ENCODE measurements at regions not wholly inside any gene's neighbourhood (a gene's known extent, or its start where the extent isn't known, plus 50 kb on each side); places are given as distances from the start of the nearest gene placed in this dataset.

DNA sequence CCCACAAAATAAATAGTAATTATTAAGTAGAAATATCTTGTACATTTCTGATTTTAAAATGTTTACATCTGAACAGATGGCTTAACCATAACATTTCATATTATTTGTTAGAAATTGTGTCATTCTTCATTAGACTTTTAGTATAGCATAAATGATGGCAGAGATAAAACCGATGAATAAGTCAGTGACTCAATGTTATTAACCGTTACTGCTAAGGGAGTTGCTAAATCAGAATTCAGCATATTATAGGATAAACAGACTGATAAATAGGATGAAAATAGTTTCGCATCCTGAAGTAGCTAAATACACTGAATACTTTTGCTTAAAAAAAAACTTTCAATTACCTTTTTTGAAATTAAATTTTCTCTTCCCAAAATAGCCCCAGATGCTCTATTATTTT is 610.6 kb upstream of the ZP4 start:
- DNase-seq, result no peak

DNA sequence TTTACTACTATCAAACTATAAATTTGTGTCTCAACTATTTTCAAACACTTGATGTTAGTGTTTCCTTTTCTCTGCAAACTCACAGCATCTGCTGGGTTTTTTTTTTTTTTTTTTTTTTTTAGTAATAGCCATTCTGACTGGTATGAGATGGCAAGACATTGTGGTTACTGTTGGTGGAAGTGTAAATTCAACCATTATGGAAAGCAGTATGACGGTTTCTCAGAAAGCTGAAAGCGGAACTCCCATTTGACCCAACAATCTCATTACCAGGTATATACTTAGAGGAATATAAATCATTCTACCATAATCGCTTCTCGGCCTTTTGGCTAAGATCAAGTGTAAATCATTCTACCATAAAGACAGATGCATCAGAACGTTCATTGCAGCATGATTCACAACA is 608.3 kb upstream of the ZP4 start:
- DNase-seq, result no peak

DNA sequence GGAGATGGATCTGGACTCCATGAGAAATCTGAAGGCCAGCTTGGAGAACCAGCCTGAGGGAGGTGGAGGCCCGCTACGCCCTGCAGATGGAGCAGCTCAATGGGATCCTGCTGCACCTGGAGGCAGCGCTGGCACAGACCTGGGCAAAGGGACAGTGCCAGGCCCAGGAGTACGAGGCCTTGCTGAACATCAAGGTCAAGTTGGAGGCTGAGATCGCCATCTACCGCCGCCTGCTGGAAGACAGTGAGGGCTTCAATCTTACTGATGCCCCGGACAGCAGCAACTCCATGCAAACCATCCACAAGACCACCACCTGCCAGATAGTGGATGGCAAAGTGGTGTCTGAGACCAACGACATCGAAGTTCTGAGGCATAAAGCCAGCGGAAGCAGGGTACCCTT is 601.5 kb upstream of the ZP4 start:
- DNase-seq, result no peak

DNA sequence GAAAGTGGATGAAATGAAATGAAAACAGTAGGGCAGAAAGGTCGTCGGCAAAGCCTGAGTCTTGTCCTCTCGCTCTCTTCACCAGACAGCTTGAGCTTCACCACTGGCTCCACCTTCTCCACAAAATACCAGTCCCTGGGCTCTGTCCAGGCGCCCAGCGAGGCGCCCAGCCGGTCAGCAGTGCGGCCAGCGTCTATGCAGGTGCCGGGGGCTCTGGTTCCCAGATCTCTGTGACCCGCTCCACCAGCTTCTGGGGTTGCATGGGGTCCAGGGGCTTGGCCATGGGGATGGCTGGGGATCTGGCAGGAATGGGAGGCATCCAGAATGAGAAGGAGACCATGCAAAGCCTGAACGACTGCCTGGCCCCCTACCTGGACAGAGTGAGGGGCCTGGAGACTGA is 600.5 kb upstream of the ZP4 start:
- no peak for DNase-seq

DNA sequence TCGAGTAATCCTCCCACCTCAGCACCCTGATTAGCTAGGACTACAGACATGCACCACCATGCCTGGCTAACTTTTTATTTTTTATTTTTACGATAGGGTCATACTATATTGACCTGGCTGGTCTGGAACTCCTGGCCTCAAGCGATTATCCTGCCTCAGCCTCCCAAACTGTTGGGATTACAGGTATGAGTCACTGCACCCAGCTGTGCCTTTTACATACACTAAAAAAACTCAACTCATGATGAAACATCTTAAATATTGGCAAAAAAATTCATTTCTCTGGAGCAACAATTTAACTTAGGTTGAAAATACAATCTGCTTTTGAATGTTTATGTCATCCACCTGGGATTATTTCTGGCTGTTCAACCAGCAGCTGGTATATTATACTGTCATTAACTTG is 598.3 kb upstream of the ZP4 start:
- no peak for DNase-seq

DNA sequence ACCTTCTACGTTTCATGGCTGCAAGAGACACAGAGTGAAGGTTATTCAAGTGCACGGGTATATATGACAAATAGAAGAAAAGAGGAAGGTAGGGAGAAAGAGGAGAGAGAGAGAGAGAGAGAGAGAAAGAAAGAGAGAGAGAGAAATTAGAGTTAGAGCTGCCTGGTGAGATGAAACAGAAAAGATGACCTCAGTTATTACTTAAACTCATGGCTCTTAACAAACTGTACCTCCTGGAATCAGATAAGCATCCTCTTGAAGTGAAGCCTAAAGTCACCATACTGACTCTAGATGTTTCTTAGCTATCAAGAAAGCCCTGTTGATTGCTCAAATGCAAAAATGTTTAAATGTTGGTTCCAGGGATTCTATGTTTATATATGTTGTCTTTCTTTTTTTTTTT is 597.7 kb upstream of the ZP4 start:
- DNase-seq, result no peak

DNA sequence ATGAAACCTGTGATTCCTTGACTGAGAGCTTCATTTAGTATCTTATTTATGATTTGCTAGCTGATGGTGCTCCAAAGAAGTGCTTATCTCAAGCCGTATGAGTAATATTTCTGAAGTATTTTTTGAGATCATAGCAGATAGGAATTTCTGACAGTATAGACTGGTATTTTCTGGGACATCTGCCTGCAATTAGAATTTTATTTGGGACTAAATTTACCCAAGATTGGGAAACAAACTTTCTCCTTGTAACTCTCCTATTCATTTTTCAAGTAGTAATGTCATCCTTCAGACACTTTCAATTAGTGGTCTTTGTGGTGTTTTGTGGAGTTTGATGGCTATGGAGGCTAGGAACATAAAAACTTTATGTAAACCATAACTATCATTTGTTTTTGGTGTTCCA is 597.2 kb upstream of the ZP4 start:
- no peak for DNase-seq

DNA sequence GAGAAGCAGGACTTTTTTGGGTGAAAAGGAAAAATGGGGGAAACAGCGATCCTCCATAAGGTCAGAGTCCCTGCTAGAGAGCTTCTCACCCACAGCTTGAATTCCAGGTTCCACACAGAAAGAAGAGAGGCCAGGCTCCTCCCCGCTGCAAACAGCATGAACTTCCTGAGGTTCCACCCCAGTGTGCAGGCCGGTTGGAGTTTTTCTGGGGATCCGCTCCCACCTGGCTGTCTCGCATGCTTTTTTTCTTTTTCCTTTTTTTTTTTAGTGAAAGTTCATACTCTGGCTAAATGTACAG is 595.1 kb upstream of the ZP4 start:
- DNase-seq, result no peak

DNA sequence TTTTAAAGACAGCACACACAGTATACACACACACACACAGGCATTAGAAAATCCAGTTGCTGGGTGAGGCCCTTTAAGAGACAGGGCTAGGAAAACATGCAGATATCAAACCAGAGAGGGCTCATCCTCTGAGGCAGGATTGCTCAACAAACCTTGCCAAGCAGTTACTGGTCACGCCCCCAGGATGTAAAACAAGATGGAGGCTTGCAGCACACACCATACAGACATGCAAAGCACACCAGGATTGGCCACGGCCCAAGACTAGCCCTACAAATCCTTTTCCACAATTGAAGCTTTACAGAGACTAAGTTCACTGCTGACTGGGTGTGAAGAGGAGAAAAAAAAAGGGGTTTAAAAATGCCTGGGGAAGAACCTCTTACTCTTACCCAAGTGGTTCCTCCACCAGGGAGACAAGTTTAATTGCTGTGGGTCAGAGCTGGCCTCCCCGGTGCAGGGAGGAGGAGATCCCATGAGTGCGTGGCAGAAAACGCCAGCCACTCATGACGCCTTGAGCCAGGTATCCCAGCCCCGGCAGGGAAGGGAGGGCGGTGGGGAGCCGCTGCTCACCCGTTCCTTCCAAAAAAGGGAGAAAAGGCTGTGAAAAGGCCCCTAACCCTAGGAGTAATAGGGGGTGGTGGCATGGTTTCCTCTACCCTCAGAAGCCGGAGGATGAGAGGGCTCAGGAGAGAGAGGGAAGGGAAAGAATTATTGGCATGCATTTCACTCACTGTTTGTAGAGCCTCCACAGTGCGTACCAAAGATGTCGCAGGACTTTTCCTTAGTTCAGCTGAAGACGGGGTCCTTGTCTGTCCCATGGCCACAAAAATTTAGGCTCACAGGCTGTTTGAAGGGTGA is 594.6 kb upstream of the ZP4 start:
- DNase-seq, result no peak

DNA sequence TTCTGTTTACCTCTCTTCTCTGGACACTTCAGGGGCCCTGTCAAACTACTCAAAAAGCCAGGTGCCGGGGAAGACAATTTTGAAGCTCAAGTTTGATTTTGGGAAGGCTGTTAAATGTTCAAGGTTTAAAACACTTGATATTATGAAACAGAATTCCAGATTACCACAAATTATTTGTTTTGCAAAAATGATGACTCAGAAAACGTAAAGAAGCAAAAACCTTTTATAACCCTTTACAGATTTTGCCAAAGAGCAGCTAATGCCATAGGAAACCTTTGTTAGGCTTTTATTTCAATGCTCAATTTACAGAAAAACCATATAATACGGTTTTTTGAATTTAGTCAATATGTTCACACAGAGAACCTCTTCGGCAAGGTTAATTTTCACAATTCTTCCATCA is 593.4 kb upstream of the ZP4 start:
- DNase-seq, result no peak

DNA sequence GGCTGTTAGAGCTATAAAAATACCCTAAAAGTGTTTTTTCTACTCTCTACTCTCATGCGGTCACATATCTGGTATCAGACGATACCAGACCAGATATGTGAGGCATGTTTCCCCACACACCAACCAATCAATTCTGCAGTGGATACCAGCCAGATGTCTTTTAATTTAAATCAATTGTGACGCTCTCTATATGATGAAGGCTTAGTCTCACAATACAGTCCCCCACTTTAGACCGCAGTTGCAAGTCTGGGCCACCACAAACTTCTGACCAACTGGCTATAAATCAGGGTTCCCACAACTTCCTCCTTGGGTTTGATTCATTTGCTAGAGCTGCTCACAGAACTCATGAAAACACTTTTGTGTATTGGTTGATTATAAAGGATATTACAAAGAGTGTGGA is 586.1 kb upstream of the ZP4 start:
- peak; percentile 2 for DNase-seq

DNA sequence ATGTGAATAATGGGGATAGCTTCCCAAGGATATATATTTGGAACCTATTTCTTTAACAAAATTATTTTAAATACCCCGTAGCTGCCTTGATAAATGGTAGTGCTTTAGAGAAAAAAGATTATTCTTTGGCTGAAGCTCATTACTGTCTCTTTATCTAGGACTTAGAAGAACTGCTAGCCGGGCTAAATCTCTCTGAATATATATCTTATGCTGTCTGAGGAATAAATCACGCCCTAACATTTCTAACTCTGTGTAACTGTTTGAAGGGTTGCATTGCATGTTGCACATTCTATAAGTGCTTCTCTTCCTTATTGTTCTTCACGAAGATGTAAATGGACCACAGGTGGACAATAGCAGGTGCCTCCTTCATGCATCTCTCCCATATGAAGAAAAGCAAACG is 585.0 kb upstream of the ZP4 start:
- DNase-seq, result no peak

DNA sequence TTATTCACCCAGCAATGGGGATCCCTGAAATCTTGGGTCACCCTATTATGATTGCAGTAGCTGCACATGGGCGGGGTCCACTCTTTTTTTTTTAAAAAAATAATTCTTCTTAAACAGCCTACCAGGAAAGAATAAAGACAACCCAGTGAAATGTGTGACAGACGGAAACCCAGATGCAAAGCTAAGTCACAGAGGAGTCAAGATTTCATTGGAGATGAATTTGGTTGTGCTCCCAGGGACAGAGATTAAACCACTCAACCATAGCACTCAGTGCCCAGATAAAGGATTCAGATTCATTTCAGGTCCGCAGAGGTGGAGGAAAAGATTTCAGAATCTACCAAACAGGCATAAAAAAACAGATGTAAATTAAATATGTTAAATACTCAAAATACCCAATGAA is 583.5 kb upstream of the ZP4 start:
- DNase-seq, result no peak

DNA sequence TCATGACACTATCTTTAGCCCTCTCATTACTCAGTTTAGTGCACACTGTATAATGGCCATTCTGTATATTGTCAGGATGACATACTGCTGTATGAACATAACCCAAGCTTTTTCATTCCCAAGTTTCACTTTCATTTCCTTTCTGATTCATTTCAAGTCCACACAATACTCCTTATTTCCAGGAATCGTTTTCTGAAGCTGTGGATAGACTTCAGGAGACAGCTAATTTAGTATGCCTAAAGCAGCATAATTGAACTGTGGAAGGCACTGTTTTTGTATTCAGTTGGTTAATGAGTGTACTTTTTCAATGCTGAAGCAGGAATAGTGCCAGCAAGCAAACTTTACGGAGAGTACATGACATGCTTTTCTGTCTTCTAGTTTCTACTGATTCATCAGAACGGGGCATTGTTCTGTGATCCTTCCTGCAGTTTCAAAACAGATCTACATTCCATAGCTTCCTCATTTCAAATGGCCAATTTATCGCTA is 578.5 kb upstream of the ZP4 start:
- DNase-seq, result no peak

DNA sequence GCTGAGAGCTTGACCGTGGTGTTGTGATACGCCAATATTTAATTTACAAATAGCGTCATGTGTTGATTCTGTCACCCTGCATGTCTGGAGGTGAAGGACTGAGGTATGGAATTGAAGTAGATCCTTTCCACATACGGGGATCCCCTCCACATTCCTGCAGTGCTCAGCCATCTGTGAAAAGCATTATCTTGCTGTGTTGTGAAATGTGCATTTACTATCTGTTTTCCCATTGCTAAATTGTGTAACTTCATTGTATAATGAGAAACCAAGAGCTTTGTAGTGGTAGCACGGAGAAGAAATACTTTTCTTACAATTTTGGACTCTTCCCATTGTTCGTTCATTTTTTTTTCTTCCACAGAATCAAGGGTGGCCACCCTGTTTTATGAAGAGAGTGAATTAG is 577.3 kb upstream of the ZP4 start:
- DNase-seq, result no peak

DNA sequence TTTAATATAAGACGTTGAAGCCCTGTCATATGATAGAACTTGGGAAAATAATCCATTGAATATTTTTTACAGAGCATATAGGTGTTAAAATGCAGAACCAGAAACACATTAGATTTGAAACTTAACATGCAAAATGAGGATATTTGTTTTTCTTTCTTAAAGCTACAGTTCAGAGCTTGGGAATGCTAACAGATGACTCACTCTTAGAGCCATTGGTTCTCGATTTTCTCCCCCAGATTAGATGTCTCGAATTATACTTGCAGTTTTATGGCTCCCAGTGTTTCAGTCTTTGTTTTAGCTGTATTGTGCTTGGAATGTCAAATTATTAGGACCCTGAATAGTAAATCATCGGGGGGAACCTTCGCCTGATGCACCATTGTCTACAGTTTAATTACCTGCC is 575.7 kb upstream of the ZP4 start:
- no peak for DNase-seq

DNA sequence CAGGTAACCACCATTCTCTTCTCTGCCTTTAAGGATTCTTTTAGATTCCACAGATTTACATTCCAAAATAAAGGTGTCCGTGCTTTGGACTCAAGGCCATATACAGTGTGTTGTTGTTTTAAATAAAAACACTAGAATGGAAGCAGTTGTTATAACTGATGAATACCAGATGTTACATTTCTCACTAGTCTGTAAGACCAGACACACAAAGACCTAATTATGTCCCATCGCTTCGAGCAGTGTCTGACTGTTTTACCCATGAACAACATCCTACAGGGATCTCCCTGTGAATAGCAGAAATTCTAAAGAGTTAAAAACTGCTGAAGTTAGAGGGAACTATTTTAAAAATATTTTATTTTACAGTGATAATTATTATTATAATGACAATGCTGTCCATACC is 574.7 kb upstream of the ZP4 start:
- DNase-seq, result no peak

DNA sequence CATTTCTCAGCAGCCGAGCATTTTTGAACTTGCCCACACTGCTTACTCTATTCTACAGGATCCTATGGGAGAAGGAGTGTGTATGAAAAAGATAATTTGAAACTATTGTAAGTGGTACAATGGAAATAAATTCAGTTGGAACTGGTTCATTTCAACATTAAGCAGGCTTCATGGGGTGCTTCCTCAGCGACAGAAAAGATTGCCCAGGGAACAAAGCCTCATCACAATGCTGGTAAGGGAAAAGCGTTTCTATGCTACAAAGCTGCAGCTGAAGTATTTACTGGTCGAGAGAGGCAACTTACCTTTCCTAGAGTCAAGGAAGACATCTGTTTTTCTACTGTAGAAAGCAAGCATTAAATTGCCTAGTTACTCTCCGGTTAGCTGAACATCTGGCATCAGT is 568.2 kb upstream of the ZP4 start:
- no peak for DNase-seq

DNA sequence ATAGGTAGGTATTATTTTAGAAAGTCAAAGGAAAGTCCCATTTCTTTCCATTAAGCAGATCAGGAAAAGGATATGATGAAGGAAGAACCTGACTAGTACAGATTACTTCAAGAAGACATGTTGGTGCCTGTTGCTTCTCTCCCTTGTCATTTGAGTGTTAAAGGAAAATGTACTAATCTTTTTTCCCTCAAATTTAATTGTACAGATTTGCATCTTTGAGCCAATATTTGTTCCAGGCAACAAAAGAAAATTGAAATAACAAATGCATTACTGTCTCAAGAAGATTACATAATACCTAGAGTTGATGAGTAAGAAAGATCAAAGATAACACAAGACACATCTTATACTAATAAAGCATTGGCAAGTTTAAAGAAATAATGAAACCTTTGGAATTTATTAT is 566.9 kb upstream of the ZP4 start:
- no peak for DNase-seq

DNA sequence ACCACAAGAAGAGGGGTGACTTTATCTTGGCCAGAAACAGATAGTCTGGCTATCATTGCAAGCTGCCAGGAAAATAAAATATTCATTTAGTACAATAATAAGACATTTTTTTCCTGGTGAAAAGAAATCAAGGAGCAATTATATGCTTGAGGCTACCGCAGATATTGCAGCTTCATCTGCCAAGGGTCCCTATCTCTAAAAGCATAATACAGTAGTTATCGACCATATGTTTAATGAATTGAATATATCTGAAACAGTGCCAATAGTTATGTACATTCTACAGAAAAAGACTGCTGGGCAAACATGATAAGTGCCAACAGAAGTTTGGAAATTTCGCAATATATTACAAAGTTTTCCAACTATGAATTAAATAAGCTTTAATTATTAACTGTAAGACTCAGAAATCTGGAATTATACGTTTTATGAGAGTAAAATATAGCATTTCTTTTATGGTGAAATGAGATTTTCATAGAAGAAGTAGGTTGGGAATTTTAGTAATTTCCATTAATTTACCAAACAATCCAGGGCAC is 561.1 kb upstream of the ZP4 start:
- DNase-seq, result no peak

DNA sequence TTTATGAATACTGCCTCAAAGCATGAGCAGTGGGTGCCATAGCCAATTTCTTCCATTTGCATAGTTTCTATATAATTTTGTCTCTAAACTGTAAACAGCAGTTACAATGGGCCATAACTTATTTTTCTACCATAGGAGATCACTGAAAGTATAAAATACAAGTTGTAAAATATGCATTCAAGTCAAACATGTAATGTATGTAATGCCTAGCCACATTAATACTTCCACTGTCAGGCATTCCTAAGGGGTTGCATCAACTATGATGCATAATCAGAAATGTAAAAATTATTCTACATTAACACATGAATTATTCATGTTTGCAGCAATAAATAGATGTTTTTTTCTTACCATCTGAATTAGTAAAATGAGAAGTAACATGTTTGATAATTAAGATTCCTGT is 560.3 kb upstream of the ZP4 start:
- no peak for DNase-seq

DNA sequence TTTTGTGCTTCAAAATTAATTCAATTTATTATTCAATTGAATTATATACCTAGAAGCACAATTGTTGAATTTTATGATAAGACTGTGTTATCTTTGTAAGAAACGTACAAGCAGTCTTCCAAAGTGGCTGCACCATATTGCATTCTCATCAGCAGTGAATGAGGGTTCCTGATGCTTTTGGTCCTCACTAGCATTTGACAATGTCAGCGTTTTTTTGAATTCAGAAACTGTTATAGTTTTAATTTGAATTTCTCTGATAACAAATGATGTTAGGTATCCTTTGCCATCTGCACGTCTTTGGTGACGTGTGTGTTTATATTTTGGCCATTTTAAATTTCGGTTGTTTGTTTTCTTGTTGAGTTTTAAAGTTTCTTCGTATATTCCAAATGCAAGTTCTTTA is 553.0 kb upstream of the ZP4 start:
- no peak for DNase-seq

DNA sequence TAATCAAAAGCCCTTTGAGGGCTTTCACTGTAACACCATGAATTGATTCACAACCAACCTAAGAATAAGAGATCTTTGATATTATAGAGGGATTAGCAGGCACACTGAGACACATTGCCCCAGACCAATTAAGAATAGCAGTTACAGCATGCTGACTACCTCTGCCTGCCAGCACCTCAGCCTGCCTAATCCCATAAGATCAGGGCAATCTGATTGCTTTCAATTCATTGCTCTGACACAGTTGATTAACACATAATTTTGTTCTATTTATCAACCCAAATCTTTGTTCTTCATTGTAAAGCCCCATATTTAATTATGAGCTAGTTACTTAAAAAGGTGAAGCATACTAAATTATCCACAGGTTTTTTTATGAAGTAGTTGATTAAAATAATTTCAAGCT is 548.8 kb upstream of the ZP4 start:
- DNase-seq, result no peak

DNA sequence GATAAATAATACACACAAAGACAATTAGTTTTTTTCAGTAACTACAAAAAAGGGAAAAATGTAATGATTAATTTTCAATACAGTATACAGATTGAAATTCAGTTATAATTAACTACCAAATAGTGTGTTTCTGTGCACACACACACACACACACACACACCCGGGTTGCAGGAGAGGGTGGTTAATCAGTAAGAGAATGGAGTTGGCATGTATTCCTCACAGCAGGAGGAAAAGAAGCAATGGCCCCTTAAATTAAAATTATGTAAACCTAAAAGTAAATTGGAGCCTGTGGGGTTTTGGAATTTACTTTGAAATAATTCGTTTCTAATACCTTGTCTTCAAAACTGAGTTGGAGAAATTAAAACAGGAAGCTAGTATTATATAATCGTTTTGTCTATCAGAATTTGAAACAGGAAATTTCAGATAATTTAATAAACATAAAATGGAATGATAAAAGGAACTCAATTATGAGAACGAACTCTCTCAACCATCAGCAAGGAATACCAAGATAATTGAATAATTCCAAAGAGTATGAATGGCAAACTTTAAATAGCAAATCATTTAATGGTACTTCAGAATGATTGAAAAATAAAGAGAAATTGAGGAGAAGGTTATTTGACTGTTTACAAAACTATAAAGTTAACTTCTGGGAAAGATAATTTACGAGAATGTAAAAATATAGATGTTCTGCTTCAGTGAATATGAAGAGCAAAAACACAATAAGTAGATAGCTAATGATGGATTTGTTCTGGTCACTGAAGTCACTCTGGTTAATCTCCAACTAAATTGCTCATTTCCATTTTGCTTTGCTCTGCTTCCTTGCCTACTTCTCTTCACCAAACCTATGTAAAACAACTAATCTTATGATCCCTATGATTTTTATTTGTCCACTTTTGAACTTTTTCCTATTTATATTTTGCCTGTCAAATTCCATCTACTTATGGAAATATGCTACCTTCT is 547.9 kb upstream of the ZP4 start:
- no peak for DNase-seq

All from hematopoietic multipotent progenitor cell treated with erythropoietin and hydrocortisone succinate and interleukin-3 and kit ligand, for 8 days (in vitro differentiated cells).